ENCODE measurements at regions not wholly inside any gene's neighbourhood (a gene's known extent, or its start where the extent isn't known, plus 50 kb on each side); places are given as distances from the start of the nearest gene placed in this dataset.

- POLR2A ChIA-PET: no interaction called here
- ATAC-seq (no peak), FAIRE-seq (no peak), DNase-seq (ENCODE audit: low read depth, low spot score) (no peak)
- WGBS (ENCODE audit: insufficient coverage, insufficient replicate concordance, low lambda C conversion rate, missing lambda C conversion rate): 100% methylated on average over 1 of the region's 1 CpG
- no peaks in the 10 kb centered on the region for H3K27me3 ChIP-seq (replicated peaks in 1 of 2; ENCODE audit: control insufficient read depth in 2 of 2, insufficient read depth in 2 of 2, low read length in 1 of 2)
- H3K9ac ChIP-seq (ENCODE audit: control insufficient read depth, insufficient read depth, low read length): no peak overlapping the region
- no peak overlapping the region for H3K27ac ChIP-seq (ENCODE audit: control insufficient read depth, insufficient read depth)
- H3K4me1 ChIP-seq (ENCODE audit: control insufficient read depth, insufficient read depth, low read length): no peaks in the 10 kb centered on the region
- H3K36me3 ChIP-seq (ENCODE audit: control insufficient read depth in 2 of 2, insufficient read depth in 2 of 2, low read length in 1 of 2): no peaks in the 10 kb centered on the region
- H3K9me3 ChIP-seq (replicated peaks; ENCODE audit: control insufficient read depth, insufficient read depth, low read length): no peaks in the 10 kb centered on the region
- RAD21 ChIA-PET (ENCODE audit: unreplicated experiment): interaction anchor here (2.7 kb wide), 1 partner anchor 358 kb away, joined by 8 read pairs; no protein-coding TSS in a partner anchor
- SMC1A ChIA-PET (ENCODE audit: uncharacterized antibody, unreplicated experiment): interaction anchor here (1.5 to 4.8 kb wide), 2 partner anchors 56 to 92 kb away, joined by 5 to 22 read pairs; no protein-coding TSS in a partner anchor
- no TSS peak for BruUV-seq (replicated peaks)
- CTCF ChIA-PET: interaction anchor here (0.7 kb wide), 1 partner anchor 11 kb away, joined by 3 read pairs; no protein-coding TSS in a partner anchor
- H3K4me3 ChIP-seq: no peak overlapping the region
- no peak for TF ChIP-seq CREM (IDR thresholded peaks at IDR 0.05; ENCODE audit: low read depth)
- TF ChIP-seq ZBTB40 (IDR thresholded peaks at IDR 0.05; ENCODE audit: borderline replicate concordance): no peak
- no peak for TF ChIP-seq RAD21 (IDR thresholded peaks at IDR 0.05; ENCODE audit: insufficient read depth, low read depth, low read length)
- no peak for TF ChIP-seq CEBPB (IDR thresholded peaks at IDR 0.05; ENCODE audit: borderline replicate concordance in 1 of 2, low read depth in 2 of 2, low read length in 2 of 2)
- TF ChIP-seq DPF2 (IDR thresholded peaks at IDR 0.05): no peak
- TF ChIP-seq E4F1 (IDR thresholded peaks at IDR 0.05; ENCODE audit: borderline replicate concordance, partially characterized antibody): no peak
- no peak for TF ChIP-seq RBBP5 (conservative IDR thresholded peaks at IDR 0.05)
- TF ChIP-seq ZBTB4 (CRISPR knock-in tag; IDR thresholded peaks at IDR 0.05): no peak
- no peak for TF ChIP-seq MLLT1 (IDR thresholded peaks at IDR 0.05)
- TF ChIP-seq CHD1 (IDR thresholded peaks at IDR 0.05; ENCODE audit: low read depth, low read length): no peak
- no peak for TF ChIP-seq KLF5 (IDR thresholded peaks at IDR 0.05; ENCODE audit: partially characterized antibody)
- no peak overlapping the region for H2AFZ ChIP-seq (ENCODE audit: control insufficient read depth, low read depth, low read length)
- no peaks in the 10 kb centered on the region for H3K79me2 ChIP-seq (ENCODE audit: control insufficient read depth, insufficient read depth, low read length)
- no peaks in the 10 kb centered on the region for H4K20me1 ChIP-seq (ENCODE audit: control insufficient read depth, insufficient read depth)
- intact Hi-C loops (cut with micrococcal nuclease; ENCODE audit: unreplicated experiment): no loop called here
- no peak overlapping the region for H3K4me2 ChIP-seq (ENCODE audit: control insufficient read depth, insufficient read depth)
- in situ Hi-C loops (cut with MboI): no loop called here
Measured at GRCh38 chr1:56225964-56226815, 353.2 kb downstream of the PLPP3 start.
